Spleen (tissue), 11 donors: ENCODE measurements at regions not wholly inside any gene's neighbourhood (a gene's known extent, or its start where the extent isn't known, plus 50 kb on each side); places are given as distances from the start of the nearest gene placed in this dataset.

Source experiments
- DNase-seq: peaks from one replicate; pipeline ENCODE4 v3.0.0-alpha.2; 2020
- H3K27ac ChIP-seq, 8 donors: fragments of 200-600 bp; sonication (generic) in 7 of 8; 1 replicate in 4 of 8; 2 replicates in 4 of 8; pipeline versions ENCODE4 v1.5.0 to v1.8.0; 2016 to 2021; ENCODE audit warnings: inconsistent platforms in 4 of 8, mild to moderate bottlenecking in 4 of 8, moderate library complexity in 1 of 8
- H3K27me3 ChIP-seq, 7 donors: fragments of 200-600 bp; sonication (generic) in 6 of 7; replicated peaks in 1 of 7; 1 replicate in 4 of 7; 2 replicates in 3 of 7; pipeline versions ENCODE4 v1.5.0 to v1.8.0; 2016 to 2021; ENCODE audit warnings: inconsistent platforms in 3 of 7, mild to moderate bottlenecking in 1 of 7
- H3K36me3 ChIP-seq, 6 donors: fragments of 200-600 bp; sonication (generic) in 5 of 6; 1 replicate in 4 of 6; 2 replicates in 2 of 6; pipeline versions ENCODE4 v1.5.0 to v1.8.0; 2016 to 2021; ENCODE audit warnings: inconsistent platforms in 2 of 6
- H3K4me1 ChIP-seq, 6 donors: fragments of 200-600 bp; sonication (generic) in 5 of 6; 1 replicate in 3 of 6; 2 replicates in 3 of 6; pipeline versions ENCODE4 v1.5.0 to v1.8.0; 2016 to 2021; ENCODE audit warnings: inconsistent platforms in 3 of 6
- H3K4me3 ChIP-seq, 8 donors: fragments of 200-600 bp; sonication (generic) in 7 of 8; 1 replicate in 4 of 8; 2 replicates in 4 of 8; pipeline versions ENCODE4 v1.5.0 to v1.8.0; 2016 to 2021; ENCODE audit warnings: inconsistent platforms in 4 of 8, mild to moderate bottlenecking in 4 of 8, moderate library complexity in 2 of 8
- H3K9me3 ChIP-seq, 8 donors: fragments of 200-600 bp; sonication (generic) in 7 of 8; 1 replicate in 4 of 8; 2 replicates in 4 of 8; pipeline versions ENCODE4 v1.5.0 to v1.8.0; 2016 to 2021; ENCODE audit warnings: inconsistent platforms in 4 of 8
- POLR2A ChIP-seq, 3 donors: fragments of 450-650 bp; IDR thresholded peaks; one replicate each; pipeline ENCODE4 v1.5.1; 2017; ENCODE audit warnings: antibody characterized with exemption in 3 of 3, mild to moderate bottlenecking in 1 of 3
- POLR2AphosphoS5 ChIP-seq, 3 donors: sonication (generic); formaldehyde crosslinking; IDR thresholded peaks; one replicate each; pipeline ENCODE4 v1.5.1; 2017; ENCODE audit warnings: antibody characterized with exemption in 3 of 3
- WGBS, 5 donors: extraction: QIAGEN DNeasy Blood & Tissue Kit in 3 of 5; methylation state at CpG; one replicate each; pipeline versions ENCODE4 v1.1.5 to v1.1.7; 2013 to 2018; 5-methylcytosine and 5-hydroxymethylcytosine counted together
- intact Hi-C: fragments of 100-400 bp; cut with DNase I; formaldehyde crosslinking; loops from one replicate; pipeline ENCODE4 v1.15.0; 2023; ENCODE audit warnings: low total_unique reads
- TF ChIP-seq, protein P1 (sequence below), 11 experiments: fragments of 200-600 bp in 7 of 11; fragments of 450-650 bp in 4 of 11; sonication (generic) in 4 of 11; IDR thresholded peaks in 8 of 11; conservative IDR thresholded peaks in 3 of 11; 1 replicate in 7 of 11; 2 replicates in 4 of 11; pipeline versions ENCODE4 v1.4.0 to v1.8.0; 2016 to 2021; ENCODE audit warnings: antibody characterized with exemption in 11 of 11, inconsistent platforms in 4 of 11, mild to moderate bottlenecking in 1 of 11
- donor health status: healthy with polysubstance abuse.
- donor health status: DM: no; HTN: no; CAD: no; lungs with moderate emphysema.
- donor health status: DM: no; HTN: no; CAD: no.
- donor health status: Bipolar disorder and iron deficiency.
- donor health status: healthy.
- donor health status: DM: no; HTN: no; CAD: no.
- donor health status: DM: yes; HTN: yes; CAD: no.

DNA sequence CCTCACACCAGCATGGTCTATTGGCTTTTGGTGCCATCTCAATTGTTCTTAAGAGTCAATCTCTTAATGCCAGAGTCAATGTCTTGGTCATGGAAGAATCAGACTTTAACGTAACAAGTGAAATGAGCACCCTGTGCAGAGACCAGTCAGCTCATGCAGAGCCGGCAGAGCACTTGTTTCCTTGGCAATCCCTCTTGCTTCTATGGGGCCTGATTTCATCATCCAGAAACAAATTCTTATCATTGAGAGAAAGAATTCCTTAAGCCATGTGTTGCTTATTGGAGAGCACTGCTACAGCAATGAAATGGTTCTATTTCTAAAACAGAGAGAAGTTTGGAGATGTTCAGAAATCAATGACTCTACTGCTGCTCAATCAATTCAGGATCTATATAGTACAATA lies 212.8 kb downstream of the IPMK start:
- WGBS, 5 donors: 87 to 93% (median 90%) methylated on average over 2 of the region's 2 CpGs
- no peak for DNase-seq
- H3K9me3 ChIP-seq: no peaks in the 10 kb centered on the region
- no peaks in the 10 kb centered on the region for H3K4me1 ChIP-seq
- H3K4me3 ChIP-seq: no peak overlapping the region
- H3K27me3 ChIP-seq: no peaks in the 10 kb centered on the region
- TF ChIP-seq POLR2A (IDR thresholded peaks at IDR 0.05) (no peak), POLR2AphosphoS5 (IDR thresholded peaks at IDR 0.05) (no peak)
- TF ChIP-seq, protein P1, sequence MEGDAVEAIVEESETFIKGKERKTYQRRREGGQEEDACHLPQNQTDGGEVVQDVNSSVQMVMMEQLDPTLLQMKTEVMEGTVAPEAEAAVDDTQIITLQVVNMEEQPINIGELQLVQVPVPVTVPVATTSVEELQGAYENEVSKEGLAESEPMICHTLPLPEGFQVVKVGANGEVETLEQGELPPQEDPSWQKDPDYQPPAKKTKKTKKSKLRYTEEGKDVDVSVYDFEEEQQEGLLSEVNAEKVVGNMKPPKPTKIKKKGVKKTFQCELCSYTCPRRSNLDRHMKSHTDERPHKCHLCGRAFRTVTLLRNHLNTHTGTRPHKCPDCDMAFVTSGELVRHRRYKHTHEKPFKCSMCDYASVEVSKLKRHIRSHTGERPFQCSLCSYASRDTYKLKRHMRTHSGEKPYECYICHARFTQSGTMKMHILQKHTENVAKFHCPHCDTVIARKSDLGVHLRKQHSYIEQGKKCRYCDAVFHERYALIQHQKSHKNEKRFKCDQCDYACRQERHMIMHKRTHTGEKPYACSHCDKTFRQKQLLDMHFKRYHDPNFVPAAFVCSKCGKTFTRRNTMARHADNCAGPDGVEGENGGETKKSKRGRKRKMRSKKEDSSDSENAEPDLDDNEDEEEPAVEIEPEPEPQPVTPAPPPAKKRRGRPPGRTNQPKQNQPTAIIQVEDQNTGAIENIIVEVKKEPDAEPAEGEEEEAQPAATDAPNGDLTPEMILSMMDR (IDR thresholded peaks at IDR 0.05 in 8 of 11, conservative IDR thresholded peaks at IDR 0.05 in 3 of 11): no peak
- no peak overlapping the region for H3K27ac ChIP-seq
- no peaks in the 10 kb centered on the region for H3K36me3 ChIP-seq
- intact Hi-C loops: no loop called here

DNA sequence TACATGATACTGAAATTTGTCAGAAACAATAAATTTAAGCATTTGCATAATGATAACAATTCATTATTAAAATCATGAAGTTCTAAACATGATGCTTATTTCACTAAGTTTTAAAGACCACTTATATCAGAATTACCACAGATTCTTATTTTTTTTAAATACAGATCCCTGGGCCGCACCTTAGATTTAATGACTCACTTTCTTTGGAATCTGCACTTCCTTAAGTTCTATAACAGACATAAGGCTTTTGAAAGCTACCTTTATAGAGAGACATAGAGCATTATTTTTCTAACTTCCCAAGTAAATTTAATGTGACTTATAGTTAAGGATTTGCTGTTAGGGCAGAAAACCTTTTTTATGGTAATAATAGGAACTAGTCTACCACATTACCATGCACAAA lies 214.9 kb downstream of the IPMK start:
- Histone ChIP-seq H3K4me1 (no peaks in the 10 kb centered on the region), H3K27ac (no peak overlapping the region), H3K27me3 (no peaks in the 10 kb centered on the region), H3K36me3 (no peaks in the 10 kb centered on the region), H3K9me3 (no peaks in the 10 kb centered on the region), H3K4me3 (no peak overlapping the region)
- WGBS, 5 donors: 73 to 95% (median 76%) methylated on average over 1 of the region's 1 CpG
- intact Hi-C loops: no loop called here
- TF ChIP-seq POLR2A (IDR thresholded peaks at IDR 0.05): no peak
- TF ChIP-seq, protein P1 (IDR thresholded peaks at IDR 0.05 in 8 of 11, conservative IDR thresholded peaks at IDR 0.05 in 3 of 11): no peak
- no peak for TF ChIP-seq POLR2AphosphoS5 (IDR thresholded peaks at IDR 0.05)
- DNase-seq: no peak

GRCh38 chr10:58050575-58050974 lies 217.1 kb downstream of the IPMK start:
- no peak overlapping the region for H3K4me3 ChIP-seq
- H3K9me3 ChIP-seq: no peaks in the 10 kb centered on the region
- intact Hi-C loops: no loop called here
- no peaks in the 10 kb centered on the region for H3K4me1 ChIP-seq
- H3K27me3 ChIP-seq: no peaks in the 10 kb centered on the region
- TF ChIP-seq POLR2AphosphoS5 (IDR thresholded peaks at IDR 0.05): no peak
- no peak for TF ChIP-seq POLR2A (IDR thresholded peaks at IDR 0.05)
- TF ChIP-seq, protein P1 (IDR thresholded peaks at IDR 0.05 in 8 of 11, conservative IDR thresholded peaks at IDR 0.05 in 3 of 11): no peak
- DNase-seq: no peak
- H3K36me3 ChIP-seq: no peaks in the 10 kb centered on the region
- H3K27ac ChIP-seq: no peak overlapping the region

DNA sequence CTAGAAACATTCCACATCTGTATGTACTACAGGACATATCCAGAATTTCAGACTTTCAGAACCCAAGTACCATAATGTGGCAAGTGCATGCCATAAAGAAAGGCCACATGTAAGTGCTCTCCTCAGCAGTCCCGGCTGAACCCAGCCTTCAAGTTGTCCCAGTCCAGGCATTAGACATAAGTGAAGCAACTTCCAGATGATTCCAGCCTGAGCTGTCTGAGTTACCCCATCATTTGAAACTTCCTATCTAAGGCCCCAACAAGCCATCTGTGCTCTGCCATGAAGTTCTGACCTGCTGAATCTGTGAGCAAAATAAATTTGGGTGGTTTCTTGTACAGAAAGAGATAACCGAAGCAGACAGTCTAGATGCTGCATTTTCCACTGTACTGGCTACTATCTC lies 218.8 kb downstream of the IPMK start:
- Histone ChIP-seq H3K4me3 (no peak overlapping the region), H3K9me3 (no peaks in the 10 kb centered on the region), H3K27ac (no peak overlapping the region), H3K27me3 (no peaks in the 10 kb centered on the region), H3K36me3 (no peaks in the 10 kb centered on the region), H3K4me1 (no peaks in the 10 kb centered on the region)
- TF ChIP-seq POLR2A (IDR thresholded peaks at IDR 0.05) (no peak), POLR2AphosphoS5 (IDR thresholded peaks at IDR 0.05) (no peak)
- TF ChIP-seq, protein P1 (IDR thresholded peaks at IDR 0.05 in 8 of 11, conservative IDR thresholded peaks at IDR 0.05 in 3 of 11): no peak
- WGBS, 5 donors: 60 to 96% (median 90%) methylated on average over 2 of the region's 2 CpGs
- intact Hi-C loops: no loop called here
- DNase-seq: no peak
